ENCODE measurements at regions not wholly inside any gene's neighbourhood (a gene's known extent, or its start where the extent isn't known, plus 50 kb on each side); places are given as distances from the start of the nearest gene placed in this dataset.
"Not testable (repeated sequence)": the region's sequence is repeated elsewhere in the genome, so short reads cannot be mapped to it uniquely, and the experiment has no call there.

GRCh38 chr7:63105978-63106377 lies 892.7 kb upstream of the ZNF722 start:
- H3K36me3 ChIP-seq (ENCODE audit: control insufficient read depth, insufficient read depth, low read length) = no peaks in the 10 kb centered on the region
- no peak for FAIRE-seq
- H3K4me3 ChIP-seq (ENCODE audit: low read depth, low read length) = no peak overlapping the region
- no peaks in the 10 kb centered on the region for H3K27me3 ChIP-seq (ENCODE audit: control insufficient read depth, insufficient read depth, low read length)
- DNase-seq (ENCODE audit: low read depth) = no peak
- TF ChIP-seq CTCF (IDR thresholded peaks at IDR 0.05; ENCODE audit: insufficient read depth, low read length, severe bottlenecking) = no peak

DNA sequence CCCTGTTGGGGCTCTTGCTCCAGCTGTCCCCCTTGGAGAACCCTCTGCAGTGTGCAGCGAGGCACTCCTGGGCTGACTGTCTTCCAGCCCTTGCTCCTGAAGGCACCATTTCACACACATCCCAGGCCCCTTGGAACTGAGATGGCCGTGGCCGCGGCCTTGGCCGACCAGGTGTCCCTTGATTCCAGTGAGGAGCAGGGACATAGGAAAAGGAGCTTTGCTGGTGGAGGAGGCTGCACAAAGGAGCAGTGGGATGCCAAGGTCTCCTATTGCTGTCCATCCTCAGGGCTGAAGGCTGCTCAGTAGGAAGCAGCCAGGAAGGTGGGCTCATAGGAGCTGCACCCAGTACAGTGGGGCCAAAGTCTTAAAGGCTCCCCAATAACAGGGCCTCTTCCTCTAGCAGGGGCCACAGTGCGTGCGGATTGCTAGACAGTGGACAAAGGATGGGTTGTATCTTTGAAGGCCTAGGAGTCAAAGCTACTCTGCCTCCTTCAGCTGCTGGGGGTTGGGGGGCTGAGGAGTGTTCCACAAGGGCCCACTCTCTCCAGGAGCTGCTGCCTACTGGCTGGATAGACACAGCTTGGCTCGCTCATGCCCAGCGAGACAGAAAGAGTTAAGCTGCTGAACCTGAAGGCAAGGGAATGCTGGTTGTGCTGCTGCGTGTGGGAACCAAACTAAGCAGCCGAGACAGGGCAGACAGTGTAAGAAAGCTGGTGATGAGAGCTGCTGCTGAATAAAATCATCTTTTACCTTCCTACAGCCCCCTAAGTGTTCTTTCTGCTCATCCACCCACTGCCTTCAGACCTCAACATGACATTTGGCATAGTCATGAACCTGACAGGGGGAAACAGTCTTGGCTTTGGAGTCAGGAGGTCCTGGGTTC lies 891.9 kb upstream of the ZNF722 start:
- TF ChIP-seq CTCF (IDR thresholded peaks at IDR 0.05; ENCODE audit: insufficient read depth, low read length, severe bottlenecking) = no peak
- no peaks in the 10 kb centered on the region for H3K36me3 ChIP-seq (ENCODE audit: control insufficient read depth, insufficient read depth, low read length)
- DNase-seq (ENCODE audit: low read depth) (no peak), FAIRE-seq (no peak)
- no peak overlapping the region for H3K4me3 ChIP-seq (ENCODE audit: low read depth, low read length)
- no peaks in the 10 kb centered on the region for H3K27me3 ChIP-seq (ENCODE audit: control insufficient read depth, insufficient read depth, low read length)

DNA sequence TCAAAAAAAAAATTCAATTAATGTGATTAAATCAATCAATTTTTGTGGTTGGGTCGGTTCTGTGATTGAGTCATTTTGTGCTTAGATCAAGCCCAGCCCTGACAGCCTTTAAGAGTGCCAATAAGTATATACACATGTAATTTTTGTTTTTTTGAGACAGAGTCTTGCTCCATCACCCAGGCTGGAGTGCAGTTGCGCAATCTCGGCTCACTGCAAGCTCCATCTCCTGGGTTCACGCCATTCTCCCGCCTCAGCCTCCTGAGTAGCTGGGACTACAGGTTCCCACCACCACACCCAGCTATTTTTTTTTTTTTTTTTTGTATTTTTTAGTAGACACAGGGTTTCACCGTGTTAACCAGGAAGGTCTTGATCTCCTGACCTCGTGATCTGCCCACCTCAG lies 887.1 kb upstream of the ZNF722 start:
- not testable (repeated sequence) for H3K4me3 ChIP-seq (ENCODE audit: low read depth, low read length); H3K36me3 ChIP-seq (ENCODE audit: control insufficient read depth, insufficient read depth, low read length); FAIRE-seq; H3K27me3 ChIP-seq (ENCODE audit: control insufficient read depth, insufficient read depth, low read length); DNase-seq (ENCODE audit: low read depth)

DNA sequence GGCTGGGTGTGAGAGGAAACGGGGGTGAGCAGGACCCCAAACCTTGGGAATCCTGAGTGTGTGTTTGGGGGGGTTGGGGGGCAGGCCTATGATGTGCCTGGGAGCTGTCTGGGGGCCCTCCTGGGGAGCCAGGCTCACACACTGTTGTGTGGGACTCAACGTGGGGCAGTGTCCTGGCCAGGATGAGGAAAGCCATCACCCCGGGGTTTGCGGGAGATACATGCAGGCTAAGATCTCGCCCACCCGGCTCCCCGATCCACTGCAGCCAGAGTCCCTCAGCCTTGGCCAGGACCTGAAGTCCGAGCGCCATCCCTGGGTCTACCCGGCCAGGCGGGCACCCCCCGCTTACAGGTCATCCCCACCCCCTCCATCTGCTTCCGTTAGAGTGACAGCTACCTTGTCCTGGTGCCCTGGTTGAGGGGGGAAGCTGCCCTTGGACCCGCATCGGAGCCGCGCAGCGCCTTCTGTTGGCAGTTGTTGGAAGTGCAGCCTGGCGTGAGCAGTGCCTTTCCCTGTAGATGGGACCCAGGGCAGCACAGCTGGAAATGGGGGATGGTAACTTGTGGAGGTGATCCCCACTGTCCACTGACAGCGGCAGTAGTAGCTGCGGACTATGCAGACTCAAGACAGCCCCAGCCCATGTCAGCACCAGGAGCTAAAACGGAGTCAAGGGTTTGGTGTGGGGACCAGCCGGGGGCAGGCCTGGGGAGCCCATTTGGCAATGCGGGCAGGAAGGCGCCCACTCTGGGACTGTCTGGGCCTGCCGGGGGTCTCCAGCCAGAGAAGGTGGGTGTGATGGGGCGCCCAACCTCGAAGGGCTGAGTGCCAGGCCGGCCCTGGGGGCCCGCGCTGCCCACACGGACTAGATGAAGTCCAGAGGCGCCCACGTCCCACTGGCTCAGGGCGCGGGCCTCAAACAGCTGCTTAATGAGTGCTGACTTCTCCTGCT lies 885.6 kb upstream of the ZNF722 start:
- TF ChIP-seq CTCF (IDR thresholded peaks at IDR 0.05; ENCODE audit: insufficient read depth, low read length, severe bottlenecking) = no peak
- FAIRE-seq = no peak
- no peaks in the 10 kb centered on the region for H3K36me3 ChIP-seq (ENCODE audit: control insufficient read depth, insufficient read depth, low read length)
- no peak for DNase-seq (ENCODE audit: low read depth)
- H3K4me3 ChIP-seq (ENCODE audit: low read depth, low read length) = no peak overlapping the region
- no peaks in the 10 kb centered on the region for H3K27me3 ChIP-seq (ENCODE audit: control insufficient read depth, insufficient read depth, low read length)

GRCh38 chr7:63113713-63114285 lies 884.9 kb upstream of the ZNF722 start:
- DNase-seq (ENCODE audit: low read depth) (no peak), FAIRE-seq (no peak)
- no peaks in the 10 kb centered on the region for H3K27me3 ChIP-seq (ENCODE audit: control insufficient read depth, insufficient read depth, low read length)

More at GRCh38 chr7:63113713-63114285, 884.9 kb upstream of the ZNF722 start:
- H3K4me3 ChIP-seq (ENCODE audit: low read depth, low read length) = no peak overlapping the region
- TF ChIP-seq CTCF (IDR thresholded peaks at IDR 0.05; ENCODE audit: insufficient read depth, low read length, severe bottlenecking) = no peak
- H3K36me3 ChIP-seq (ENCODE audit: control insufficient read depth, insufficient read depth, low read length) = no peaks in the 10 kb centered on the region

Data from bronchial epithelial cell (primary cell).